ENCODE measurements at regions not wholly inside any gene's neighbourhood (a gene's known extent, or its start where the extent isn't known, plus 50 kb on each side); places are given as distances from the start of the nearest gene placed in this dataset.

- no peak for TF ChIP-seq ZBTB33 (IDR thresholded peaks at IDR 0.05)
- TF ChIP-seq HNF4G (IDR thresholded peaks at IDR 0.05): no peak
- no peak for TF ChIP-seq RXRA (IDR thresholded peaks at IDR 0.05)
- no peak for TF ChIP-seq CTCF (IDR thresholded peaks at IDR 0.05; ENCODE audit: low read depth, low read length, missing input control)
- TF ChIP-seq REST (IDR thresholded peaks at IDR 0.05): no peak
- TF ChIP-seq MAX (IDR thresholded peaks at IDR 0.05): no peak
- no peak for TF ChIP-seq RAD21 (IDR thresholded peaks at IDR 0.05)
- TF ChIP-seq YY1 (IDR thresholded peaks at IDR 0.05): no peak
- TF ChIP-seq FOXA1 (IDR thresholded peaks at IDR 0.05): no peak
- no peak for TF ChIP-seq EGR1 (IDR thresholded peaks at IDR 0.05; ENCODE audit: low read depth in 2 of 2)
- TF ChIP-seq GABPA (IDR thresholded peaks at IDR 0.05 in 1 of 2, conservative IDR thresholded peaks at IDR 0.05 in 1 of 2): no peak
- no peak for TF ChIP-seq JUND (IDR thresholded peaks at IDR 0.05)
- no peak for TF ChIP-seq TAF1 (conservative IDR thresholded peaks at IDR 0.05)
- TF ChIP-seq SP1 (IDR thresholded peaks at IDR 0.05): no peak
Measured at GRCh38 chr11:96704847-96705246, 315.0 kb downstream of the JRKL start.
